HPDE6-E6E7 (cell line): ENCODE measurements at regions not wholly inside any gene's neighbourhood (a gene's known extent, or its start where the extent isn't known, plus 50 kb on each side); places are given as distances from the start of the nearest gene placed in this dataset.

Experiments used
- DNase-seq: peaks from one replicate; pipeline ENCODE4 v3.0.0; 2011; ENCODE audit warnings: missing footprints; ENCODE audit errors: extremely low spot score

- no peak for DNase-seq
These were observed 248.6 kb downstream of the LOXHD1 start for GRCh38 chr18:46408334-46408987.

GRCh38 chr18:46411191-46411828 is 245.7 kb downstream of the LOXHD1 start:
- DNase-seq = no peak

- DNase-seq = no peak
These were observed 244.9 kb downstream of the LOXHD1 start for GRCh38 chr18:46411867-46412690.

- no peak for DNase-seq
These were observed 244.1 kb downstream of the LOXHD1 start for GRCh38 chr18:46412916-46413315.

- no peak for DNase-seq
These were observed 243.3 kb downstream of the LOXHD1 start for GRCh38 chr18:46413684-46414083.

GRCh38 chr18:46414863-46415262 is 242.2 kb downstream of the LOXHD1 start:
- no peak for DNase-seq

GRCh38 chr18:46415532-46416252 is 241.3 kb downstream of the LOXHD1 start:
- DNase-seq = no peak

GRCh38 chr18:46416706-46417638 is 240.0 kb downstream of the LOXHD1 start:
- no peak for DNase-seq

GRCh38 chr18:46418663-46419260 is 238.3 kb downstream of the LOXHD1 start:
- DNase-seq = no peak

GRCh38 chr18:46419391-46420141 is 237.5 kb downstream of the LOXHD1 start:
- no peak for DNase-seq

- DNase-seq = no peak
These were observed 235.0 kb downstream of the LOXHD1 start for GRCh38 chr18:46421973-46422551.

- no peak for DNase-seq
These were observed 234.4 kb downstream of the LOXHD1 start for GRCh38 chr18:46422552-46423055.

- DNase-seq = no peak
These were observed 233.7 kb downstream of the LOXHD1 start for GRCh38 chr18:46423226-46423805.

- no peak for DNase-seq
These were observed 232.1 kb downstream of the LOXHD1 start for GRCh38 chr18:46424898-46425297.

GRCh38 chr18:46425511-46425910 is 231.5 kb downstream of the LOXHD1 start:
- no peak for DNase-seq

GRCh38 chr18:46426021-46426678 is 230.9 kb downstream of the LOXHD1 start:
- no peak for DNase-seq

GRCh38 chr18:46426679-46427047 is 230.4 kb downstream of the LOXHD1 start:
- DNase-seq = no peak
